ENCODE measurements at regions not wholly inside any gene's neighbourhood (a gene's known extent, or its start where the extent isn't known, plus 50 kb on each side); places are given as distances from the start of the nearest gene placed in this dataset.

- DNase-seq = no peak
Measured at GRCh38 chr21:35635261-35635660, 425.1 kb downstream of the SETD4 start.

GRCh38 chr21:35633501-35633900 lies 426.8 kb downstream of the SETD4 start:
- no peak for DNase-seq

GRCh38 chr21:35632711-35633110 lies 427.6 kb downstream of the SETD4 start:
- no peak for DNase-seq

GRCh38 chr21:35628316-35628715 lies 432.0 kb downstream of the SETD4 start:
- no peak for DNase-seq

- no peak for DNase-seq
Measured at GRCh38 chr21:35627462-35627861, 432.9 kb downstream of the SETD4 start.

- DNase-seq = no peak
Measured at GRCh38 chr21:35625576-35625975, 434.8 kb downstream of the SETD4 start.

GRCh38 chr21:35624901-35625300 lies 435.4 kb downstream of the SETD4 start:
- no peak for DNase-seq

- DNase-seq = no peak
Measured at GRCh38 chr21:35622612-35623011, 437.7 kb downstream of the SETD4 start.

- DNase-seq = no peak
Measured at GRCh38 chr21:35619184-35619583, 441.1 kb downstream of the SETD4 start.

GRCh38 chr21:35617491-35617890 lies 442.8 kb downstream of the SETD4 start:
- DNase-seq = no peak

- no peak for DNase-seq
Measured at GRCh38 chr21:35616090-35616489, 444.2 kb downstream of the SETD4 start.

GRCh38 chr21:35615325-35615724 lies 445.0 kb downstream of the SETD4 start:
- DNase-seq = no peak

- DNase-seq = no peak
Measured at GRCh38 chr21:35614396-35614921, 445.9 kb downstream of the SETD4 start.

GRCh38 chr21:35611708-35612132 lies 448.6 kb downstream of the SETD4 start:
- DNase-seq = no peak

- no peak for DNase-seq
Measured at GRCh38 chr21:35609263-35609662, 451.1 kb downstream of the SETD4 start.

GRCh38 chr21:35607406-35607805 lies 452.9 kb downstream of the SETD4 start:
- no peak for DNase-seq

- no peak for DNase-seq
Measured at GRCh38 chr21:35606578-35606977, 453.7 kb downstream of the SETD4 start.

- no peak for DNase-seq
Measured at GRCh38 chr21:35606146-35606545, 454.2 kb downstream of the SETD4 start.

GRCh38 chr21:35603494-35603893 lies 456.8 kb downstream of the SETD4 start:
- DNase-seq = no peak

GRCh38 chr21:35602811-35603362 lies 457.4 kb downstream of the SETD4 start:
- DNase-seq = no peak

GRCh38 chr21:35601211-35601610 lies 459.1 kb downstream of the SETD4 start:
- no peak for DNase-seq

- no peak for DNase-seq
Measured at GRCh38 chr21:35599164-35599563, 461.2 kb downstream of the SETD4 start.

GRCh38 chr21:35597750-35598339 lies 462.5 kb downstream of the SETD4 start:
- no peak for DNase-seq

- DNase-seq = no peak
Measured at GRCh38 chr21:35594905-35595304, 465.4 kb downstream of the SETD4 start.

GRCh38 chr21:35593000-35593502 lies 467.3 kb downstream of the SETD4 start:
- no peak for DNase-seq

Data from DMS 273 treated with DMSO at 0.1 percent for 48 hours (cell line).